ENCODE measurements at regions not wholly inside any gene's neighbourhood (a gene's known extent, or its start where the extent isn't known, plus 50 kb on each side); places are given as distances from the start of the nearest gene placed in this dataset.

GRCh38 chr3:73271-73670 lies 123.3 kb upstream of the CHL1 start:
- H3K9ac ChIP-seq (ENCODE audit: low read length): no peak overlapping the region
- H4K20me1 ChIP-seq (ENCODE audit: low read depth, low read length): no peaks in the 10 kb centered on the region
- H3K9me3 ChIP-seq (ENCODE audit: insufficient read depth, low read length): no peaks in the 10 kb centered on the region
- no peaks in the 10 kb centered on the region for H3K36me3 ChIP-seq (ENCODE audit: low read length)
- H3F3A ChIP-seq (ENCODE audit: insufficient read depth): no peaks in the 10 kb centered on the region
- no peak overlapping the region for H3K4me2 ChIP-seq (ENCODE audit: low read depth, low read length, poor library complexity, severe bottlenecking)
- H3K27me3 ChIP-seq (ENCODE audit: low read length): no peaks in the 10 kb centered on the region; the same call in 1 of the 2 replicates
- no peaks in the 10 kb centered on the region for H3K9me2 ChIP-seq (replicated peaks; ENCODE audit: insufficient read depth, low read length)
- no peak overlapping the region for H3K27ac ChIP-seq (ENCODE audit: low read depth, low read length)
- H3K4me3 ChIP-seq (ENCODE audit: insufficient read depth, low read length, poor library complexity, severe bottlenecking): no peak overlapping the region
- H3K79me2 ChIP-seq (ENCODE audit: insufficient read depth, low read length): no peaks in the 10 kb centered on the region
- no peak overlapping the region for H2AFZ ChIP-seq (ENCODE audit: low read depth, low read length, severe bottlenecking)
- no peak for TF ChIP-seq EZH2phosphoT487 (conservative IDR thresholded peaks at IDR 0.05; ENCODE audit: low read length)
- TF ChIP-seq CTCF (IDR thresholded peaks at IDR 0.05; ENCODE audit: insufficient read depth, low read length, poor library complexity, severe bottlenecking): no peak

GRCh38 chr3:74676-75243 lies 121.8 kb upstream of the CHL1 start:
- H3K79me2 ChIP-seq (ENCODE audit: insufficient read depth, low read length): no peaks in the 10 kb centered on the region
- no peaks in the 10 kb centered on the region; the same call in 1 of the 2 replicates for H3K27me3 ChIP-seq (ENCODE audit: low read length)
- no peak overlapping the region for H2AFZ ChIP-seq (ENCODE audit: low read depth, low read length, severe bottlenecking)
- H3K4me3 ChIP-seq (ENCODE audit: insufficient read depth, low read length, poor library complexity, severe bottlenecking): no peak overlapping the region
- H3K36me3 ChIP-seq (ENCODE audit: low read length): no peaks in the 10 kb centered on the region
- no peak overlapping the region for H3K4me2 ChIP-seq (ENCODE audit: low read depth, low read length, poor library complexity, severe bottlenecking)
- TF ChIP-seq EZH2phosphoT487 (conservative IDR thresholded peaks at IDR 0.05; ENCODE audit: low read length) (no peak), CTCF (IDR thresholded peaks at IDR 0.05; ENCODE audit: insufficient read depth, low read length, poor library complexity, severe bottlenecking) (no peak)
- no peaks in the 10 kb centered on the region for H4K20me1 ChIP-seq (ENCODE audit: low read depth, low read length)
- no peaks in the 10 kb centered on the region for H3F3A ChIP-seq (ENCODE audit: insufficient read depth)
- no peak overlapping the region for H3K27ac ChIP-seq (ENCODE audit: low read depth, low read length)
- no peaks in the 10 kb centered on the region for H3K9me2 ChIP-seq (replicated peaks; ENCODE audit: insufficient read depth, low read length)
- no peaks in the 10 kb centered on the region for H3K9me3 ChIP-seq (ENCODE audit: insufficient read depth, low read length)
- no peak overlapping the region for H3K9ac ChIP-seq (ENCODE audit: low read length)

- no peak overlapping the region for H3K27ac ChIP-seq (ENCODE audit: low read depth, low read length)
Observed at GRCh38 chr3:75260-75659, 121.3 kb upstream of the CHL1 start.

More at GRCh38 chr3:75260-75659, 121.3 kb upstream of the CHL1 start:
- Histone ChIP-seq H3K27me3 (ENCODE audit: low read length) (no peaks in the 10 kb centered on the region; the same call in 1 of the 2 replicates), H3K4me2 (ENCODE audit: low read depth, low read length, poor library complexity, severe bottlenecking) (no peak overlapping the region), H3K9ac (ENCODE audit: low read length) (no peak overlapping the region), H3K9me2 (replicated peaks; ENCODE audit: insufficient read depth, low read length) (no peaks in the 10 kb centered on the region), H3F3A (ENCODE audit: insufficient read depth) (no peaks in the 10 kb centered on the region), H3K4me3 (ENCODE audit: insufficient read depth, low read length, poor library complexity, severe bottlenecking) (no peak overlapping the region), H2AFZ (ENCODE audit: low read depth, low read length, severe bottlenecking) (no peak overlapping the region), H3K9me3 (ENCODE audit: insufficient read depth, low read length) (no peaks in the 10 kb centered on the region), H3K79me2 (ENCODE audit: insufficient read depth, low read length) (no peaks in the 10 kb centered on the region), H4K20me1 (ENCODE audit: low read depth, low read length) (no peaks in the 10 kb centered on the region), H3K36me3 (ENCODE audit: low read length) (no peaks in the 10 kb centered on the region)
- TF ChIP-seq EZH2phosphoT487 (conservative IDR thresholded peaks at IDR 0.05; ENCODE audit: low read length) (no peak), CTCF (IDR thresholded peaks at IDR 0.05; ENCODE audit: insufficient read depth, low read length, poor library complexity, severe bottlenecking) (no peak)

Measured in SU-DHL-6 (cell line).